Spleen (tissue), 7 donors: ENCODE measurements at regions not wholly inside any gene's neighbourhood (a gene's known extent, or its start where the extent isn't known, plus 50 kb on each side); places are given as distances from the start of the nearest gene placed in this dataset.

Experiments used
- CTCF ChIP-seq, 11 experiments: fragments of 200-600 bp in 7 of 11; fragments of 450-650 bp in 4 of 11; sonication (generic) in 4 of 11; IDR thresholded peaks in 8 of 11; conservative IDR thresholded peaks in 3 of 11; 1 replicate in 7 of 11; 2 replicates in 4 of 11; pipeline versions ENCODE4 v1.4.0 to v1.8.0; 2016 to 2021; ENCODE audit warnings: antibody characterized with exemption in 11 of 11, inconsistent platforms in 4 of 11, mild to moderate bottlenecking in 1 of 11
- POLR2A ChIP-seq, 3 donors: fragments of 450-650 bp; IDR thresholded peaks; one replicate each; pipeline ENCODE4 v1.5.1; 2017; ENCODE audit warnings: antibody characterized with exemption in 3 of 3, mild to moderate bottlenecking in 1 of 3
- POLR2AphosphoS5 ChIP-seq, 3 donors: sonication (generic); formaldehyde crosslinking; IDR thresholded peaks; one replicate each; pipeline ENCODE4 v1.5.1; 2017; ENCODE audit warnings: antibody characterized with exemption in 3 of 3
- donor health status: DM: no; HTN: no; CAD: no; lungs with moderate emphysema.
- donor health status: DM: no; HTN: no; CAD: no.
- donor health status: DM: no; HTN: no; CAD: no.

DNA sequence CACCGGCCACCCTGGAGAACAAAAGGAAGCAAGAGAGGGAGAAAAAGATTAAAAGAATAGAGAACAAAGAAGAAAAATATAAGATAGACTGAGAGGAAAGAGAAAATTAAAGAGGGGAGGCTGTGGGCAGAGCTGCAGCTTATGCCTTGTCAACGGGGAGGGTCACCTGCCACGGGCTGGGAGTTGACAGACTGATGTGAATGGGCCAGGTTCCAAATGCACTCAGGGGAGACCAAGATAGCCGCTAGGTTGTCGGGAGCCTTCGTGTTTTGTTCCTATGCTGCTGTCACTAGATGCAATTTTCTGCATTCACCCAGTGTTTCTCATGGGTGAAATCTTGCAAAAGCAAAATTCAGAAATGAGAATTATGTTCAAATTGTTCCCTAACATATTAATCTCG, 119.6 kb upstream of the MTHFD1L start:
- TF ChIP-seq CTCF (IDR thresholded peaks at IDR 0.05 in 8 of 11, conservative IDR thresholded peaks at IDR 0.05 in 3 of 11) (no peak), POLR2A (IDR thresholded peaks at IDR 0.05) (no peak), POLR2AphosphoS5 (IDR thresholded peaks at IDR 0.05) (peak in 1 of 3 donors; percentile 17)
